Endothelial cell of umbilical vein (primary cell): ENCODE measurements at regions not wholly inside any gene's neighbourhood (a gene's known extent, or its start where the extent isn't known, plus 50 kb on each side); places are given as distances from the start of the nearest gene placed in this dataset.

ENCODE experiments used
- CTCF ChIP-seq, 2 donors: IDR thresholded peaks; 1 replicate in 1 of 2; 2 replicates in 1 of 2; pipeline ENCODE4 v1.5.1; 2011; ENCODE audit warnings: low read length in 2 of 2, mild to moderate bottlenecking in 2 of 2, moderate library complexity in 2 of 2, control low read depth in 1 of 2, inconsistent platforms in 1 of 2, low read depth in 1 of 2; ENCODE audit not compliant: insufficient read depth in 1 of 2; ENCODE audit errors: extremely low read depth in 1 of 2
- EZH2 ChIP-seq: IDR thresholded peaks from 2 replicates; pipeline ENCODE4 v1.6.1; 2012; ENCODE audit warnings: borderline replicate concordance, low read depth, mild to moderate bottlenecking, moderate library complexity, low read length, inconsistent platforms; ENCODE audit not compliant: severe bottlenecking
- GATA2 ChIP-seq: IDR thresholded peaks from 2 replicates; pipeline ENCODE4 v1.7.0; 2011; ENCODE audit warnings: low read depth, mild to moderate bottlenecking, moderate library complexity, mixed read lengths, low read length; ENCODE audit not compliant: insufficient read length, insufficient read depth
- JUN ChIP-seq: IDR thresholded peaks from 2 replicates; pipeline ENCODE4 v1.6.1; 2011; ENCODE audit warnings: borderline replicate concordance, low read depth; ENCODE audit not compliant: insufficient read length, insufficient read depth
- MAX ChIP-seq: IDR thresholded peaks from 2 replicates; pipeline ENCODE4 v1.6.1; 2011; ENCODE audit not compliant: insufficient read depth, insufficient read length
- MYC ChIP-seq: IDR thresholded peaks from one replicate; pipeline ENCODE4 v1.6.1; 2011; ENCODE audit warnings: mild to moderate bottlenecking, low read depth, low read length
- POLR2A ChIP-seq: IDR thresholded peaks from 2 replicates; pipeline ENCODE4 v1.6.1; 2012; ENCODE audit warnings: low read depth, mild to moderate bottlenecking, control low read depth, low read length
- POLR2AphosphoS5 ChIP-seq: IDR thresholded peaks from 2 replicates; pipeline ENCODE4 v1.6.1; 2012; ENCODE audit warnings: low read depth, mild to moderate bottlenecking, control low read depth, low read length, moderate library complexity; ENCODE audit not compliant: insufficient read depth

- TF ChIP-seq GATA2 (no peak), CTCF (IDR thresholded peaks at IDR 0.05; ENCODE audit: extremely low read depth in 1 of 2, insufficient read depth in 1 of 2, low read depth in 1 of 2, low read length in 2 of 2) (no peak), EZH2 (no peak), MYC (no peak), POLR2AphosphoS5 (no peak), POLR2A (no peak), JUN (no peak), MAX (no peak)
These were observed 215.6 kb upstream of the PKDCC start for GRCh38 chr2:41832218-41832617.
